ENCODE measurements at regions not wholly inside any gene's neighbourhood (a gene's known extent, or its start where the extent isn't known, plus 50 kb on each side); places are given as distances from the start of the nearest gene placed in this dataset.

DNA sequence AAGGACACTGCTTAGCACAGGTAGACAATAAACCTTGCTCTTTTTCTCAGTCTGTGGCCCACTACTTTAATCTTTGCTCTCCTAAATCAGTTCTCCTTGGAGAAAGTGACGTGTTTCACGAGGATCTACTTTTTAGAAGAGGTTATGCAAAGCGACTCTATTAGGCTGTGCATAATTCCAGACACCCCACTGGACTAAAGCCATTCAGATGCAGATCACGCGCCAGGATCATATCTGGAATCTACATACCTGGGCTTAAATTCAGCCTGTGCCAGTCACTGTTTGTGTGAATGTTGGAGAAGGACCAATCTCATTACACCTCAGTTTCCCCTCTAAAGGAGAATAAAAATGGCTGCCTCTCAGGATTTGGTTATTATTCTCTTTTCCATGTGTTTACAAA, 413.0 kb upstream of the MYT1L start:
- Histone ChIP-seq H3K9me3 (ENCODE audit: control insufficient read depth, insufficient read depth, low read length) (peaks cover 47% of the 10 kb centered on the region), H4K20me1 (ENCODE audit: insufficient read depth, low read length) (no peaks in the 10 kb centered on the region), H2AK5ac (ENCODE audit: low read depth, low read length) (no peak overlapping the region), H3K79me1 (ENCODE audit: low read depth in 1 of 2, low read length in 2 of 2) (no peaks in the 10 kb centered on the region), H3K4me1 (ENCODE audit: control insufficient read depth, insufficient read depth, low read length) (no peaks in the 10 kb centered on the region), H3K4me3 (ENCODE audit: insufficient read depth, low read depth, low read length) (no peak overlapping the region), H3K4me2 (ENCODE audit: low read depth, low read length) (no peak overlapping the region), H3K14ac (replicated peaks; ENCODE audit: low read depth, low read length) (no peak overlapping the region), H2BK120ac (ENCODE audit: low read depth, low read length) (no peak overlapping the region), H2BK15ac (ENCODE audit: low read depth, low read length) (no peak overlapping the region), H3K27ac (ENCODE audit: insufficient read depth, low read length) (no peak overlapping the region), H4K8ac (ENCODE audit: low read depth in 2 of 2, low read length in 2 of 2) (no peak overlapping the region), H2AK9ac (replicated peaks; ENCODE audit: low read depth, low read length, poor library complexity) (no peak overlapping the region), H3K56ac (ENCODE audit: extremely low read depth, insufficient read depth, low read length) (no peak overlapping the region), H3K9ac (ENCODE audit: low read depth, low read length) (no peak overlapping the region), H3K23ac (ENCODE audit: low read depth, low read length) (no peak overlapping the region), H2AFZ (replicated peaks; ENCODE audit: low read length, poor library complexity) (no peak overlapping the region), H4K91ac (ENCODE audit: insufficient read depth, low read depth, low read length) (no peak overlapping the region), H2BK20ac (ENCODE audit: low read depth, low read length) (no peak overlapping the region), H4K5ac (ENCODE audit: low read depth, low read length) (no peak overlapping the region), H3K27me3 (ENCODE audit: control insufficient read depth, insufficient read depth, low read length) (no peaks in the 10 kb centered on the region), H3K9me1 (ENCODE audit: insufficient read depth, low read length) (no peaks in the 10 kb centered on the region), H3K18ac (ENCODE audit: low read depth, low read length) (no peak overlapping the region), H3K36me3 (ENCODE audit: control insufficient read depth, insufficient read depth, low read length) (no peaks in the 10 kb centered on the region), H3K4ac (ENCODE audit: low read depth, low read length) (no peak overlapping the region), H2BK5ac (ENCODE audit: low read depth, low read length, poor library complexity, severe bottlenecking) (no peak overlapping the region)
- no peak for ATAC-seq (ENCODE audit: low read depth)
- POLR2A ChIA-PET (ENCODE audit: unreplicated experiment): no interaction called here
- DNase-seq: no peak
- no CpG with 5 or more reads among the region's 5 CpGs for WGBS, 2 experiments (ENCODE audit: extremely low coverage in 2 of 2, insufficient read length in 1 of 2)
- intact Hi-C loops (cut with micrococcal nuclease) (no loop called here), dilution Hi-C loops (cut with HindIII; ENCODE audit: low sequenced_read_pairs, unreplicated experiment) (no loop called here), in situ Hi-C loops (cut with MboI; ENCODE audit: low sequenced_read_pairs) (no loop called here)
- CTCF ChIA-PET: no interaction called here
- no TSS peak for BruUV-seq (replicated peaks)
- TF ChIP-seq MXI1 (IDR thresholded peaks at IDR 0.05; ENCODE audit: borderline replicate concordance, low read depth, low read length) (no peak), RCOR1 (IDR thresholded peaks at IDR 0.05; ENCODE audit: insufficient replicate concordance, low read length) (no peak), NFE2L2 (IDR thresholded peaks at IDR 0.05; ENCODE audit: low read depth, low read length) (no peak), SMC3 (IDR thresholded peaks at IDR 0.05; ENCODE audit: low read depth, low read length) (no peak), MAFK (IDR thresholded peaks at IDR 0.05; ENCODE audit: low read depth, low read length) (no peak), BHLHE40 (IDR thresholded peaks at IDR 0.05; ENCODE audit: low read depth, low read length) (no peak), RFX5 (IDR thresholded peaks at IDR 0.05; ENCODE audit: low read depth, low read length) (no peak), POLR2A (IDR thresholded peaks at IDR 0.05; ENCODE audit: low read depth, low read length) (no peak), CEBPB (IDR thresholded peaks at IDR 0.05; ENCODE audit: low read depth, low read length) (no peak), CHD1 (IDR thresholded peaks at IDR 0.05; ENCODE audit: low read depth, low read length) (no peak)
- TF ChIP-seq, protein P1, sequence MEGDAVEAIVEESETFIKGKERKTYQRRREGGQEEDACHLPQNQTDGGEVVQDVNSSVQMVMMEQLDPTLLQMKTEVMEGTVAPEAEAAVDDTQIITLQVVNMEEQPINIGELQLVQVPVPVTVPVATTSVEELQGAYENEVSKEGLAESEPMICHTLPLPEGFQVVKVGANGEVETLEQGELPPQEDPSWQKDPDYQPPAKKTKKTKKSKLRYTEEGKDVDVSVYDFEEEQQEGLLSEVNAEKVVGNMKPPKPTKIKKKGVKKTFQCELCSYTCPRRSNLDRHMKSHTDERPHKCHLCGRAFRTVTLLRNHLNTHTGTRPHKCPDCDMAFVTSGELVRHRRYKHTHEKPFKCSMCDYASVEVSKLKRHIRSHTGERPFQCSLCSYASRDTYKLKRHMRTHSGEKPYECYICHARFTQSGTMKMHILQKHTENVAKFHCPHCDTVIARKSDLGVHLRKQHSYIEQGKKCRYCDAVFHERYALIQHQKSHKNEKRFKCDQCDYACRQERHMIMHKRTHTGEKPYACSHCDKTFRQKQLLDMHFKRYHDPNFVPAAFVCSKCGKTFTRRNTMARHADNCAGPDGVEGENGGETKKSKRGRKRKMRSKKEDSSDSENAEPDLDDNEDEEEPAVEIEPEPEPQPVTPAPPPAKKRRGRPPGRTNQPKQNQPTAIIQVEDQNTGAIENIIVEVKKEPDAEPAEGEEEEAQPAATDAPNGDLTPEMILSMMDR (conservative IDR thresholded peaks at IDR 0.05; ENCODE audit: low read depth, low read length): no peak
